ENCODE measurements at regions not wholly inside any gene's neighbourhood (a gene's known extent, or its start where the extent isn't known, plus 50 kb on each side); places are given as distances from the start of the nearest gene placed in this dataset.

DNA sequence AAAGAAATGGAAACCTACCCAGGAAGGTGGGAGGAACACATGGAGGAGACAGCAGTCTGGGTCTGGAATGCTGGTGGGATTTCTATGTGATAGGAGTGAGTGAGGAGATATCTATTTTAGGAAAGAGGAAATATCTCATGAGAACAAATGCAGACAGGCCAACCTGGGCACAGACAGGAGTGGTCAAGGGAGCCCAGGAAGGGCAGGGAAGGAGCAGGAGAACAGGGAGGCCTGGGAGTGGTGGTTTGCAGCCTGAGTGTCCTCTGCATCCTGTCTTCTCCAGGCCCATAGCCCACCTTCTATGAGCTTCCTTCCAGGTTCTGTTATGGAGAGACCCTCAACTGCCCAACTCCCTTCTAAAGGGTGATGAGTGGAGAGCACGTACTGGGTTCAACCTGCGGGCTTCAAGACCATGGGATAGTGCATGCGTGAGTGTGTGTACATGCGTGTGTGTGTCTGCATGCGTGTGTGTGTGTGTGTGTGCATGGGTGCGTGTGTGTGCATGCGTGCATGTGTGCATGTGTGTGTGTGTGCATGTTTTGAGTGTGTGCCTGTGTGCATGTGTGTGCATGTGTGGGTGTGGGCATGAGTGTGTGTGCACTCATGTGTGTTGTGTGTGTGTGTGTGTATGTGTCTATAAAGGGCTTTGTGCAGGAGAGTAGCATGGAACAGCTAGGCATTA is 200.1 kb downstream of the CXCL12 start:
- DNase-seq (ENCODE audit: low read depth, low spot score): no peak
- H3K27ac ChIP-seq: no peak overlapping the region

DNA sequence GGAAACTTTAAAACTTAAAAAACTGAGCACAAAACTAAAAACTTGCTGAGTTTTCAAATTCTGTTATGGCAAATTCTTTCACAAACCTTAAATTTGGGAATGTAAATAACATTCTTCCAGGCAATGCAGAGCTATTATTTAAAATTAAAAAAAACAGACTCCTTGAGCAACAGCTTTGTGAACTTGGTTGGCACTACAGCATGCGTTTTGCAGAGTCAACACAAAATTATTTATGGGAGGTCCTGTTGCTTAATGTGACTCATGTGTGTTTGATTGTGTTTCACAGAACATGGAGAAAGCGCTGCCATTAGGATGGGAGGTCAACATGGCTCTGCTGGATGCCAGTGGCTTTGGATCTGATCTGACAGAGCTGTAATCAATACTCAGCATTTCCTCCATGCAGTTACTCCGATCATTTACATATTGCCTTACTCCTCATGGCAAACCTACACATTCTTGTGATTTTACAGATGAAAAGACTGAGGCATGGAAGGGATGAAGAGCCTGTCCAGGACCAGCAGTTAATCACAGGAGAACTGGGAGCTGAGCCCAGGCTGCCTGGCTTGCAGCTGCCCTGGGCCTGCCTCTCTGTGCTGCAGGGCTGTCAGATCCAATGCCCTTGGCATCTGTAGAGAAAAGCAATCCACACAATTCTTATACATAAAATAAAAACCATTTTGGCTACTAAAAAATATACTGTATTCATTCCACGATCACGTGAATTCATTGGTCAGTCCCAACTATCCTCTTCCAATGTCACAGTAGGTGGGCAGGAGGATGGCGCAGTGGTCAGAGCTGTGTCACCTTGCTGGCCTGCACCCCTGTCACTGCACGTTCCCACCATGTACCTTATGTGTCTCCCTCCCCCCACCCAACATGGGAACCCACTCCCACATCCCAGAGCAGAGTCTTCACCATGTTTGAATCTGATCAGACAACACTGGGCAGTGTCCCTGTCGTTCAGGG is 200.9 kb downstream of the CXCL12 start:
- DNase-seq (ENCODE audit: low read depth, low spot score): no peak
- no peak overlapping the region for H3K27ac ChIP-seq

DNA sequence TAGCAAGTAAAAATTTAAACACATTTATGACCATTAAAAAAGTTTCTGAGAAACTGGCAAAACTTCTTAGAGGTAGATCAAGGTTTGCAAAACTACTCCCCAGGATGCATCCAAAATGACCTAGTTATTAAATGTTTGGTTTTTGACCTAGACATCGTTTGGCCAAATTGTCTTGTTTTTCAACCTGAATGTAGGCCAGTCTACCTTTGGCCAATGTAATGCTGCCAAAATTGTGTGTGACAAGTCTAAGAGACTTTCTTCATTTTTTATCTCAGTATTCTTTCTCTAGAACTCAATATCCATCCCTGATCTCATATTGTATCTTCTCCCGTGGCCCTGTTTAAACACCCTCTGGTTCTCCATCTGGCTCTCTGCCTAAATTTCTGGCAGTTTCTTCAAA is 202.0 kb downstream of the CXCL12 start:
- no peak for DNase-seq (ENCODE audit: low read depth, low spot score)
- no peak overlapping the region for H3K27ac ChIP-seq

DNA sequence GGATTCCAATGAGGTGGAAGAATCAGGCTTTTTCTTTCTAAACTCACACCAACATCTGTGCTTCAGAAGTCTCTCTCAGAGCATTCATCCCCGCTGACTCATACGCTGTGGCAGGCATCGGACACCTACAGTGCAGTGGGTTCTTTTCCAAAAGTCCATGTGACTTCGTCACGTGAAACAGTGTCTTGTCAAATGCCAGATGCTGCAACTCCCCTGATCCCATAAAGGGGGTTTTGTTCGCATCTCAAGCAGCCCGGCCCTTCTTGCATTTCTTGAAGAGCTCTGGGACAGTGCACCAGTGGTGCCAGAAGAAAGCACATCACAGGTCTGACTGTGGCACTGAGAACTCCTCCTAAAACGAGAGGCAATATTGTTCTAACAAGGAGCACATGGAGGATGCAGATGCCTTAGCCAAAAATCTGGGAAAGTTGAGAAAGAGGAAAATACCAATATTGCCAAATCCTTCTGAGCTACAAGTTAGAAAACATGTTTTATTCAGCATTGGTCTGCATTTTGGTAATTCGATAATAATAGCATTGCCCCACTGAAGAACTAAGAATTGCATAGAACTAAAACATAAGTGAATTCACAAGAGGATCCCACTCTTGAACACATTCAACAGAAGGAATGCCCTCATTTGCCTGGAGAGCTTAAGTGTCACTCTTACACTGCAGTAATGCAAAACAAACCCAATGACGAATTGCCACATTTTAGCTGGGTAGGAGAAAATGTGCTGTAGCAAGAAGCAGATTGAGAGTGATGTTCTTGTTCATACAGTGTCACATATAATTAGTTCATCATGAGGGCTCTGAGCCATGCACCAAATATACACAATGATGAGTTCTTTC is 204.4 kb downstream of the CXCL12 start:
- H3K27ac ChIP-seq: no peak overlapping the region
- no peak for DNase-seq (ENCODE audit: low read depth, low spot score)

DNA sequence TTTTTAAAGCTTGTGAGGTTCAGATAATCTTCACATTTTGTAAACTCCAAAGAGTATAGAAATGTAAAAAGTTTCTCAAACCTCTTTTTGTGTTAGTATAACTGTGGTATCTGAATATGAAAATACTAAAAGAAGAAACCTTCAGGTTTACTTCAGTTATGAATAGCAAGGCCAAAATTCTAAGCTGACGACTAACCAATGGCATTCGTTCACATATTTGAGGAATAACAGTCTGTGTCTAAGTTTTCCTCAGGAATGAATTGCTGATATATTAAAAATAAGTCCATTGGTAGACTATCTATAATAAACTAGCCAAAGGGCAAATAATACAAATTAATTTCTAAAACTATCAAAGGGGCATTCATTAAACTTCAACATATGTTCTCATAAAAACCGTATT is 206.0 kb downstream of the CXCL12 start:
- no peak for DNase-seq (ENCODE audit: low read depth, low spot score)
- H3K27ac ChIP-seq: no peak overlapping the region

DNA sequence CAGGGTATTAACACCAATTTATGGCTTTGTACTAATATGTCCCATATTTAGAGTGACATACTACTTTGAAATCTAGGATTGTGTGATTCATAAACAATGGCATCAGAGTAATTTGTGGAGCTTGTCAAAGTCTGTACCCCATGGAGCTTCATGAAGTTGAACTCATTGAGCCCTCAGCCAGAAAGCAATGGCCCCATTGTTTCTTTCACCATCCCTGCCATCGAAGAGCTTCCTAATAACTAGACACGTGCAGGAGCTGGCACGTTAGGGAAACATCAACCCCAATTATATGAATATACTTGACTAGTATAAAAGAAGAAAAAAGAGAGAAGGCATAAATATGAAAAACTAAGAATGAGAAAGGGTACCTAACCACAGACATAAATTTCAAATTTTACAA is 206.6 kb downstream of the CXCL12 start:
- no peak overlapping the region for H3K27ac ChIP-seq
- no peak for DNase-seq (ENCODE audit: low read depth, low spot score)

DNA sequence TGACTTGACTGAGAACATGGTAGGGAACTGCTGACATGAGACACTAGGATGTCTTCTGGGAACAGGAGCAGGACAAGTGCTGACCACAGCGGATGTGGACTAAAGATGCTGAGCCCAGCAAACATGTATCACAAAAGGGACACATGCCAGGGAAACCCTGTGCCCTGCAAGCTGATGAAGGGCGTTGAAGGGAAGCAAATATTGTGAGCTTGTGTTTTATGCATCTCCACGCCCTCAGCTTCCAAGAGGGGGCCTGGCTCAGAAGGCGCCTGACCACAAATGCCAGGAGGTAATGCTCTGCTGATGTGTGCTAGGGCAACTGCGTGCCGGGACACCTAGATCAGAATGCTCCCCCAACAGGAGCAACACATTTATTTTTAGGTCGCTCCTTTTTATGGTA is 207.3 kb downstream of the CXCL12 start:
- no peak for DNase-seq (ENCODE audit: low read depth, low spot score)
- no peak overlapping the region for H3K27ac ChIP-seq

DNA sequence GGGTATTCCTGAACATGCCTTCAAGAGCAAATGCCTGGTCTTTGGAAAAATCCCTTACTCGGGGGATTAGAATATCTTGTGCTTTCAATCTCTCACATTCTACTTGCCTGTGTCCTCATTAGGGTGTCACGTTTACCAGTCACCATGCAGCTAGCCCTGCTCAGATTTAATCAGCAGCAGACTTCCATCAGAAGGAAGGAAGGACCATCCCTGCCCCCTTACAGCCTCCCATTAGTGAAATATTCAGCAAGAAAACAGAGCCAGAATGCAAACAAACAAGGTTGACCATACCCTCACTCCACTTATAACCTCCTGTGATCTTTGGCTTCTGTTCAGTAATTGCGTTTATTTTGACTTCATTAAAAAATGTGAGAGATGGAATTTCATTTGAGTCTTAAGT is 208.6 kb downstream of the CXCL12 start:
- H3K27ac ChIP-seq: no peak overlapping the region
- no peak for DNase-seq (ENCODE audit: low read depth, low spot score)

DNA sequence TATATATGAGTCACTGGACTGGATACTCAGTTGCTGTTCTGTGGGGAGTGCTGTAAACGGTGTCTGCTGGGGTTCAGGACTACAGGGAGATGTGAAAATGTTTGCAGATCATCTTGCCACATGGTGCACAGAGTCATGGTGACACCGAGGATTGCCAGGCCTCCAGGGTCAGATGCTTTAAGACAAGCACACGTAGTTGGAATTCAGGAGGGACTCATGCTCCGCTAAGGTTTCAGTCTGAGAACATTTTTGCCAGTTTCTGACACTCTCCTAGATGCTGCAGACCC is 211.3 kb downstream of the CXCL12 start:
- no peak for DNase-seq (ENCODE audit: low read depth, low spot score)
- H3K27ac ChIP-seq: no peak overlapping the region

DNA sequence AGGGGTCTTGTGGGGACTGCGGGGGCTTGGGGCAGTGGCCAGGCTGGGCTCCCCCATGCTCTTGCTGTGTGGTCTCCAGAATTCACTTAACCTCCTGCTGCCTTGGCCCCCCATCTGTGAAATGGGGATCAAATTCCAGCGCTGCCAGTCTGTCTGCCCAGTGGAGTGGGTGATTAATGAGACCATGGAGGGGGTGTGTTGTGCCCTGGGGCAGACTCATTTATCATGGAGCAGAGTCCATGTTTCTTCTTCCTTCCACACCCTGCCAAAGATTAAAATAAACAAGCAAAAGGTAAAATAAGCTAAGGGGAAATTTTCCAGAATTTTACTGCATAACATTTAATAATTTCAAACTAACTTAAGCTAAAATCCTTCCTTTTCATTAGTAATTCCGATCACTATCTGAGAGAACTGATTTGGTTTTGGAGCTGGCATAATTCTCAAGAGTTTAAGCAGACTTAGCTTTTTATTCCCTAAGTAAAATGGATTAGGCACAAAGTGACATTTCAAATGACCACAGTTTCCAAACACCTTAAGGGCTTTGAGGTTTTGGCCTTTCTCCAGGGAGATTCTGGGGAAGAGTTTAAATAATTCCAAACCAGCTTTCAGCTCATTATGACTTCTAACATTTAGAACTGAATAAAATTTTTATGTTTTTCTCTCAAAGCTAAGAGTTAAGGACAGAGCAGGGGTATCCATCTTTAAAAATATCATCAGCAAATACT is 211.9 kb downstream of the CXCL12 start:
- no peak for DNase-seq (ENCODE audit: low read depth, low spot score)
- no peak overlapping the region for H3K27ac ChIP-seq

DNA sequence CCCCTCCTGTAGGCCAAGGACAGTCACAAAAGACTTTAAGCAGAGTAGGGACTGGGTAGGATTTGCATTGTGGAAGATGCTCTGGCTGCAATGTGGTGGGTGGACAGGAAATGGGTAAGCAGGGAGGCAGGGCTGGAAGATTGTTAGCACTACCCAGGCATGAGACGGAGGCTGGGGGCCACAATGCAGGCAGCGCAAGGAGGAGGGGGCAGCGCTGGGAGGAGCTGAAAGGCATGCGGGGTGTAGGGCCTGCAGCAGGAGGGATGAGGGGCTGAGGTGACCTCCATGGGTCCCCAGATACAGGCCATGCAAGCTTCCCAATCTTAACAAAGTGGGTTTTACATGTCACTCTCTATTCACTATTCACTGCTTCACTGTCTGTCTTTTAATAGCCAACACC is 213.1 kb downstream of the CXCL12 start:
- H3K27ac ChIP-seq: no peak overlapping the region
- DNase-seq (ENCODE audit: low read depth, low spot score): no peak

DNA sequence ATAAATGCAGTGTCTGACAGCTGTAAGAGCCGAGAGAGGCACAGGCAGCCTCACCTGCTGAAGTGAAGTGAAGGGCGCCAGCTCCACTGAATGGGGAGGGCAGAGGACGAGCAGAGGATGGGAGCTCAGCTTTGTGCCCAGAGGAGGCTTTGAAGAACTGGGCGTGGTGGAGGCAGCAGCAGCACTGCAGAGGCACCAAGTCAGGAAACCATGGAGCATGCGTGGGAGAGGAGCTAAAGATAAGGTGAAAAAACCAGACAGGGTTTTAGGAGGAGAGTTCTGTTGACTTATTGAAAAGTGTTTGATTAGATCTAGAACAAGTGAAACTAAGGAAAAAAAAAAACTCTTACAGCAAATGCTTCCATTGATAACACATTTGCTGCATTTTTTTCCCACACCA is 216.4 kb downstream of the CXCL12 start:
- no peak overlapping the region for H3K27ac ChIP-seq
- no peak for DNase-seq (ENCODE audit: low read depth, low spot score)

DNA sequence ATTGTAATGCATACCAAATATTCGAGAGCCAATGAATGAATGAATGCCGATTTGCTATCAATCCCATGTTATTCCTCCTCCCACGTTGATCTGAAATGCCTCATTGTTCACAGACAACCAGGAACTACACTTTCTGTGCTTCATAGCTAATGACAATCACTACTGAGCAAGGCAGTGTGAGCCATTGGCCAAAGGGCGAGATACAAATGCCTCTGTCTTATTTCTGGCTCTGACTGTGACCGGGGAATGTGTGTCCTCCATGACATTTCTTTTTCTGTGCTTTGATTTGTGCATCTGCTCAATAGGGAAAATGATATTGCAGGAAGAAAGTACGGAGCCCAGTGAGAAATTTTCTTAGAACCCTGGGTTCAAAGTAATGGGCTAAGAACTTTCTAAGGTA is 217.1 kb downstream of the CXCL12 start:
- H3K27ac ChIP-seq: no peak overlapping the region
- DNase-seq (ENCODE audit: low read depth, low spot score): no peak

DNA sequence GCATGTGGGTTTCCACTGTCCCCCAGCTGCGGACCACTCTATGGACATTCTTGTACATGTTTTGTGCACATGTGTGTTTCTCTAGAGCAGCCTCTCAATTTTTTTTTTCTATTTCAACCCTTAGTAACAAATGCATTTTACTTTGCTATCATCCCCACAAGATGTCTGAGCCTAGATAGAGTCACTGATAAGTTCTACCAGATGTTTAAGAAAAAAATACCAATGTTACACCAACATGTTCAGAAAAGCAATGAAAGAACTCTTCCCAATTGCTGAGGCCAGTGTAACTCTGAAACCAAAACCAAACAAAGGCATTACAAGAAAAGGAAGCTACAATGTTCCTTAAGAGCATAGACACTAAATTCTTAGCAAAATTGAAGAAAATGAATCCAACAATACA is 218.5 kb downstream of the CXCL12 start:
- H3K27ac ChIP-seq: no peak overlapping the region
- DNase-seq (ENCODE audit: low read depth, low spot score): no peak

DNA sequence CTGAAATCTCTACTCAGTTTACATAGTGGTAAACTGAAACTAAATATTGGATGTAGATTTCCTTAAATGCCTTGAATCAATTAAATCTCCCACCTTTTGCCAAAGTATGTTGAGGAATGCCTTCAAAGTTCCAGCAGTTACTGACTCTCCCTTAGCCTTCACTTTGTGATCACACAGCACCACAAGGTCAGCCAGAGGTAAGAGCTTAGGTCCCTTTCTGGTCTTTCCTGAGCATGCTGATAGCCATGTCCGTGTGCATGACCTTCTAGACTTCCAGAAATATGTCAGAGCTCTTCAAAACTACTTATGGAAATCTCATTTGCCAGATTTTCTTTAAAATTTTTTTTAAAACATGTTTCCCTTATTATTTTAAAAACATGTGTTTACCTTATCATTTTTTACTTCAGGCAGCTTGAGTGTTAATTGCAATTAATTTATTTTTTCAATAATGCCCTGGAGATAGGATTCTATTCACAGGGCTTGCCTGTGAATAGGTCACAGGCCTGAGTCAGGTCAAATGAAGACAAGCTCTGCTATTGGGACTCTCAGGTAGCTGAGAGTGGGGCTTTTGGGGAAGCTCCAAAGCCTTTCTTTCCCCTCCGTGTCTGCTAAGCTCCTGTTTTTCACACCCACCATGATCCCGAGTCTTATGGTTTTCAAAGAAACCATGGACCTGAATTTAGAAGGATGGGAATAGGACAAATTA is 220.5 kb downstream of the CXCL12 start:
- DNase-seq (ENCODE audit: low read depth, low spot score): no peak
- H3K27ac ChIP-seq: no peak overlapping the region

DNA sequence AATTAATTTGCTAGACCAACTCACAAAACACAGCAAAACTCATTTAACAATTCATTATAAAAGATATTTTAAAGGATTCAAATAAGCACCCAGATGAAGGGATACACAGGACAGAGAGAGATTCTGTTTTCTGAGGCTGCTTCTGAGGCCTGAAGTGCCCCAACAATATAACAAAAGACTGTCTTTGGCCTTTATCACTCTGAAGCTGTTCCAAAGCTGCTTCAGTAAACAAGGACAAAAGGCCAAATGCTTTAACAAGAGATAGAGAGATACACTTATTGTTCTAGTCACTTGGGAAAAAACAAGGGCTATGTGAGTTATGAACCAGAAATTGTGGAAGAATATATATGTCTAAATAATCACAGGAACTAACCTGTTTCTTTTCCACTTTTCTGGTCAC is 223.7 kb downstream of the CXCL12 start:
- no peak for DNase-seq (ENCODE audit: low read depth, low spot score)
- H3K27ac ChIP-seq: no peak overlapping the region

DNA sequence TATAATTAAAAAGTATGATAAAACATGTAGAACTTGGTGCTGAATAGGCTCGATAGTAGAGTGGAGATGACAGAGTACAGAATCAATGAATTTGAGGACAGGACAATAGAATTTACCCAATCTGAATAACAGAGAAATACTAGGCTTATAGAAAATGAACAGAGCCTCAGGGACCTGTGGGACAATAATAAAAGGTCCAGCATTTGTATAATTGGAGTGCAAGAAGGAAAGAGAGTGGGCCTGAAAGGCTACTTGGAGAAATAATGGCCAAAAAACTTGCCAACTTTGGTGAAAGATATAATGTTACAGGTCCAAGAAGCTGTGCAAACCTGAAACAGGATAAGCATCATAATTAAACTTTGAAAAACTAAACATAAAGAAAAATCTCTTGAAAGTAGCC is 227.3 kb downstream of the CXCL12 start:
- H3K27ac ChIP-seq: no peak overlapping the region
- no peak for DNase-seq (ENCODE audit: low read depth, low spot score)

DNA sequence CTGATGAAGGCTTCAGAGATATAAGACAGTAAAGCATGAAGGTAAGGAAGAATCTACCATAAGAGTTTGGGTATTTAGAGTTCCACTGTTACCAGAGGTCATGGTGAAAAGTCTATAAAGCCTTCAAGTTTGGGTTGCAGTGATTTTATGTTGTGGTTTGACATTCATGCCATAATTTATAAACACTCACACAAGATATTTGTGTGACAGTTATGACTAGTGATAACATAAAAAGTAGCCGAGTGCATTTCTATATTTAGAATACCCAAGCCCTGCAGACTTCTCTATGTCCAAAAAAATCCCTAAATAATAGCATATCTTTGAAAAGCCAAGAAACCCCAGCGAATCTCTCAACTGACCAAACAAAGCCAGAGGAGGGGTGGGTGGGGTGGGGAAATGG is 229.9 kb downstream of the CXCL12 start:
- no peak overlapping the region for H3K27ac ChIP-seq
- no peak for DNase-seq (ENCODE audit: low read depth, low spot score)

DNA sequence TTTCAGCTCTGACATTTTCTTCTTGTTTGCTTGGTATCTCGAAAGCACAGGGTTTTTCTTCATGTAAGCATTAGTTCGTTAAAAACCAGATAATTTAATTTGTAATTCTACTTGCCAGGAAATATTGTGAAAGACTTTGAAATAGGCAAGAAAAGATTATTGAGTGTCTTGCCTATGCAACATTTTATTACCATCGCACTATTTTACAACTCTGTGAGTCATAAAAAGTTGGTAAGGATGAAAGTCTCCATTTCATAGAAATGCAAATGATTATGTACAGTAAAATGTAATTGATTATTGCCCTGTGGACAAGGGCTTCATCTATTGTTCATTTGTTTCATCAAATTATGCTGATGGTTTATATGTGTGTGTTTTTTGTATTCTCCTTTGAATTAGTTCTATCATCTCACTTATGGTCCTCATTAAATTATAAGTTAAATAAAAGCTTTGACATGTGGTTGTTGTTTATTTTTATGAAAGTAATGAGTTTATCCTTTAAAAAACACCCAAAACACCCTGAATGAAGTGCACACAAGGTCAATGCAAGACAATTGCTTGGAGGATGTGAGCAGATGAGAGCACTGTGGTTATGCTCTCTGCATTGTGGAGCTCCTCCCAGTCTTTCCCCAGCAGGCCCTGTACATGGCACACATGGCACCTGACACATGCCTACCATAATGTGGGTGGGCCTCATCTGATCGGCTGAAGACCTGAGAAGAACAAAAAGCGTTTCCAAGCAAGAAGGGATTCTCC is 230.8 kb downstream of the CXCL12 start:
- H3K27ac ChIP-seq: no peak overlapping the region
- DNase-seq (ENCODE audit: low read depth, low spot score): no peak

All from epithelial cell of prostate (primary cell).